K562 (cell line): ENCODE measurements at regions not wholly inside any gene's neighbourhood (a gene's known extent, or its start where the extent isn't known, plus 50 kb on each side); places are given as distances from the start of the nearest gene placed in this dataset.

ENCODE experiments used
- ATAC-seq: fragments of 200-7000 bp; cut with Tn5 transposase; 3 replicates; pipeline ENCODE4 v1.9.1; 2020; ENCODE audit warnings: moderate library complexity
- BruUV-seq: library from RNA; stranded (reverse); fragments of 400-500 nt; replicated peaks from 2 replicates; lab custom pipeline; 2021; lab: Mats Ljungman, UMichigan
- CTCF ChIA-PET: fragments of 300-600 bp; formaldehyde crosslinking; extraction: SDS; loops from one replicate; lab custom pipeline; 2021; ENCODE audit warnings: low intra/inter-chr PET ratio; lab: Yijun Ruan, JAX
- POLR2A ChIA-PET: fragments of 300-600, 350-650 bp; sonication (Branson Sonifier 250); formaldehyde crosslinking; extraction: SDS; loops from one replicate; lab custom pipeline; 2021; ENCODE audit warnings: antibody characterized with exemption, inconsistent platforms; lab: Yijun Ruan, JAX
- DNase-seq, 4 experiments: peaks; one replicate each; pipeline versions ENCODE4 v3.0.0 to v3.0.0-alpha.2; 2011 to 2018; ENCODE audit warnings: low spot score in 3 of 4, mixed read lengths in 3 of 4; ENCODE audit errors: extremely low read depth in 1 of 4
- FAIRE-seq: peaks from 2 replicates; lab custom pipeline; 2011; peaks lifted over from hg19 to GRCh38; lab: Jason Lieb, UNC
- H2AFZ ChIP-seq: 2 replicates; pipeline ENCODE4 v1.6.0; 2011; ENCODE audit warnings: low read depth, low read length, control low read depth, inconsistent platforms
- H3K27ac ChIP-seq: fragments of 200-600 bp; 3 replicates; pipeline ENCODE4 v1.8.0; 2011; ENCODE audit warnings: low read depth, mild to moderate bottlenecking, control low read depth, inconsistent platforms, low read length, moderate library complexity, mixed read lengths; ENCODE audit errors: extremely low read depth
- H3K27me3 ChIP-seq, 2 experiments: fragments of 300-600 bp in 1 of 2; 2 replicates in 1 of 2; 3 replicates in 1 of 2; pipeline versions ENCODE4 v1.6.0 to v1.8.0; 2011; ENCODE audit warnings: inconsistent platforms in 2 of 2, low read length in 2 of 2, mild to moderate bottlenecking in 1 of 2, mixed read lengths in 1 of 2, moderate library complexity in 1 of 2; ENCODE audit not compliant: control insufficient read depth in 2 of 2, insufficient read depth in 2 of 2
- H3K36me3 ChIP-seq: fragments of 300-600 bp; 3 replicates; pipeline ENCODE4 v1.8.0; 2011; ENCODE audit warnings: mild to moderate bottlenecking, low read length, inconsistent platforms; ENCODE audit not compliant: control insufficient read depth, insufficient read depth
- H3K4me1 ChIP-seq, 2 experiments: fragments of 200-600 bp in 1 of 2; replicated peaks in 1 of 2; 2 replicates in 1 of 2; 3 replicates in 1 of 2; pipeline versions ENCODE4 v1.5.1 to v1.8.0; 2011; ENCODE audit warnings: inconsistent platforms in 2 of 2, low read length in 2 of 2, mild to moderate bottlenecking in 1 of 2, mixed read lengths in 1 of 2, moderate library complexity in 1 of 2; ENCODE audit not compliant: control insufficient read depth in 2 of 2, insufficient read depth in 2 of 2
- H3K4me2 ChIP-seq: 2 replicates; pipeline ENCODE4 v1.6.1; 2011; ENCODE audit warnings: low read length, control low read depth, inconsistent platforms, mixed read lengths; ENCODE audit not compliant: insufficient read depth
- H3K4me3 ChIP-seq: fragments of 200-600 bp; sonication (generic), shearing (Covaris generic); 2 replicates; pipeline ENCODE4 v1.5.1; 2016; ENCODE audit warnings: control low read depth, inconsistent platforms
- H3K79me2 ChIP-seq: fragments of 200-600 bp; 3 replicates; pipeline ENCODE4 v1.8.0; 2011; ENCODE audit warnings: low read length, inconsistent platforms; ENCODE audit not compliant: control insufficient read depth, insufficient read depth
- H3K9ac ChIP-seq, 2 experiments: 2 replicates each; pipeline versions ENCODE4 v1.6.0 to v1.6.1; 2011; ENCODE audit warnings: low read depth in 2 of 2, low read length in 2 of 2, control low read depth in 1 of 2, inconsistent platforms in 1 of 2, mild to moderate bottlenecking in 1 of 2, mixed read lengths in 1 of 2; ENCODE audit not compliant: insufficient read depth in 1 of 2
- H3K9me1 ChIP-seq: one replicate; pipeline ENCODE4 v1.6.0; 2011; ENCODE audit warnings: inconsistent platforms, mild to moderate bottlenecking, low read length, moderate library complexity; ENCODE audit not compliant: control insufficient read depth, insufficient read depth
- H3K9me3 ChIP-seq: replicated peaks from 2 replicates; pipeline ENCODE4 v1.5.1; 2011; ENCODE audit warnings: low read depth, low read length, inconsistent platforms; ENCODE audit not compliant: control insufficient read depth, insufficient read depth
- H4K20me1 ChIP-seq: replicated peaks from 2 replicates; pipeline ENCODE4 v1.6.1; 2011; ENCODE audit warnings: low read length, inconsistent platforms, mixed read lengths; ENCODE audit not compliant: control insufficient read depth, insufficient read depth
- KAT8 ChIP-seq: fragments of 450-650 bp; IDR thresholded peaks from 2 replicates; pipeline ENCODE4 v1.6.1; 2016; ENCODE audit warnings: low read depth, mild to moderate bottlenecking
- NFATC3 ChIP-seq: fragments of 450-650 bp; IDR thresholded peaks from 2 replicates; pipeline ENCODE4 v1.6.1; 2017; ENCODE audit warnings: mild to moderate bottlenecking
- RNF219 ChIP-seq: fragments of 250-450 bp; sonication (Bioruptor Pico); IDR thresholded peaks from 2 replicates; pipeline ENCODE4 v1.5.0; 2022; ENCODE audit warnings: mild to moderate bottlenecking
- SAFB2 ChIP-seq: fragments of 200-400 bp; formaldehyde crosslinking; IDR thresholded peaks from 2 replicates; pipeline ENCODE4 v1.6.1; 2018; ENCODE audit warnings: borderline replicate concordance, low read length, low read depth, moderate library complexity; ENCODE audit not compliant: severe bottlenecking
- ZBTB43 ChIP-seq: sonication (generic); formaldehyde crosslinking; IDR thresholded peaks from 2 replicates; pipeline ENCODE4 v1.8.0; 2023; ENCODE audit warnings: mild to moderate bottlenecking, missing genetic modification reagents
- ZBTB9 ChIP-seq: fragments of 450-650 bp; formaldehyde crosslinking; IDR thresholded peaks from 2 replicates; pipeline ENCODE4 v1.4.0; 2020; ENCODE audit warnings: mild to moderate bottlenecking, moderate library complexity
- ZNF239 ChIP-seq: fragments of 250-450 bp; sonication (Bioruptor Pico); IDR thresholded peaks from 2 replicates; pipeline ENCODE4 v1.4.0; 2020; ENCODE audit warnings: mild to moderate bottlenecking
- ZNF586 ChIP-seq: fragments of 450-650 bp; formaldehyde crosslinking; conservative IDR thresholded peaks from 2 replicates; pipeline ENCODE4 v1.4.0; 2020; ENCODE audit warnings: mild to moderate bottlenecking, moderate library complexity
- WGBS: fragments of 100-300 bp; shearing (Covaris generic); methylation state at CpG from one replicate; pipeline ENCODE4 v1.1.6; 2016; ENCODE audit warnings: low coverage, mixed read lengths; ENCODE audit not compliant: insufficient coverage; ENCODE audit errors: missing lambda C conversion rate; 5-methylcytosine and 5-hydroxymethylcytosine counted together
- in situ Hi-C: fragments of 300-500 bp; cut with MboI; formaldehyde crosslinking; loops from 4 replicates; pipeline ENCODE4 v1.15.0; 2018; ENCODE audit warnings: inconsistent platforms, mixed read lengths
- intact Hi-C: fragments of 100-400 bp; cut with micrococcal nuclease; formaldehyde crosslinking; loops from 2 replicates; pipeline ENCODE4 v1.14.2; 2022

GRCh38 chr2:41917587-41917986, 130.2 kb upstream of the PKDCC start (continued):
- TF ChIP-seq ZNF239 (CRISPR knock-in tag) (no peak), SAFB2 (no peak)

- FAIRE-seq (no peak), ATAC-seq (no peak), DNase-seq (no peak)
- no TSS peak for BruUV-seq
- no peak overlapping the region for H3K4me3 ChIP-seq
- no peak overlapping the region for H3K27ac ChIP-seq
- ChIA-PET POLR2A (interaction anchor here (0.5 to 0.6 kb wide), 2 partner anchors 9 to 20 kb away, joined by 3 read pairs; no protein-coding TSS in a partner anchor), CTCF (no interaction called here)
- H3K36me3 ChIP-seq: no peaks in the 10 kb centered on the region
- H3K27me3 ChIP-seq: no peaks in the 10 kb centered on the region; a peak in 2 of 5 replicates
- no peaks in the 10 kb centered on the region for H3K79me2 ChIP-seq
- H4K20me1 ChIP-seq: no peaks in the 10 kb centered on the region
- intact Hi-C loops: no loop called here
- no peaks in the 10 kb centered on the region for H3K9me3 ChIP-seq
- no peak overlapping the region for H3K4me2 ChIP-seq
- in situ Hi-C loops: no loop called here
- no peaks in the 10 kb centered on the region for H3K4me1 ChIP-seq
- TF ChIP-seq ZBTB9 (CRISPR knock-in tag): no peak
- no peak for TF ChIP-seq ZBTB43
- no peak for TF ChIP-seq NFATC3
- TF ChIP-seq KAT8: no peak
- no peak for TF ChIP-seq ZNF586 (CRISPR knock-in tag)
- no peak for TF ChIP-seq RNF219 (CRISPR knock-in tag)
- H3K9ac ChIP-seq: no peak overlapping the region
- no peak overlapping the region for H2AFZ ChIP-seq
- H3K9me1 ChIP-seq: no peaks in the 10 kb centered on the region
- WGBS: 3% methylated on average over 3 of the region's 3 CpGs
Observed at GRCh38 chr2:41919135-41919534, 128.7 kb upstream of the PKDCC start.
